ENCODE measurements at regions not wholly inside any gene's neighbourhood (a gene's known extent, or its start where the extent isn't known, plus 50 kb on each side); places are given as distances from the start of the nearest gene placed in this dataset.

DNA sequence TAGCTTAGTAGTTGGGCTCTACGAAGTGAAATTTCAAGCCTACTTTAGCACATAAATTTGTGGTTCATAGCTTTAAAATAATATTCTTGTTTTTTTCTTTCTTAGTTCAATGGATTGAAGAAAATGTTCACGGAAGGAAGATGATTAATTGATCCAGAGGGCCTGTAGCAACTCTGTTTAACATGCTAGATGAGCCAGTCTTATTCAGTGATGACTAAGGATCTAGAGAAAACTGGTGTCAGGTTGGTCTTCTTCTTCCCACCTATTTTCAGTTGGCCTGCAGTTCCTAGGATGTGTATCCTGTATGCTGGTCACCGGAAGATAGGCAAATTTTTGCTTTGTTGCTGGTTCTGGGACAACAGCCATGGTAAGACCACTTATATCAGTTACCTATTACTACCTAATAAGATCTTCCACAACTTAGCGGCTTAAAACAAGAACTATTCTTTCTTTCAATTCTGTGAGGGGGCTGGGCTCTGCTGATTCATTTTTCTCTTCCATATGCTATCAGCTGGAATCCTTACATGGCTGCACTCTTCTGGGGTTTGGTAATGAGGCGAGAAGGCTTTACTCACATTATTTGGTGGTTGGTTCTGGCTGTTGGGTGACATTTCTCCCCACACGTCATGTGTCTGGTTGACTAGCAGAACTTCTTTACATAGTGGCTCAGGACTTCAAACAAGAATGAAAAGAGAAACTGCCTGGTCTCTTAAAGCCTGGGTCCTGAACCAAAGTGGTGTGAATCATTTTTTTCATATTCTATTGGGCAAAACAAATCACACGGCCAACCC is 182.7 kb upstream of the ACTBL2 start:
- H3K9me2 ChIP-seq (replicated peaks; ENCODE audit: control insufficient read depth, low read length) = no peaks in the 10 kb centered on the region
- no peaks in the 10 kb centered on the region for H3K79me2 ChIP-seq (ENCODE audit: control insufficient read depth, low read length)
- no peaks in the 10 kb centered on the region for H3K9me3 ChIP-seq (ENCODE audit: control insufficient read depth, insufficient read depth, low read length)
- TF ChIP-seq, protein P1, sequence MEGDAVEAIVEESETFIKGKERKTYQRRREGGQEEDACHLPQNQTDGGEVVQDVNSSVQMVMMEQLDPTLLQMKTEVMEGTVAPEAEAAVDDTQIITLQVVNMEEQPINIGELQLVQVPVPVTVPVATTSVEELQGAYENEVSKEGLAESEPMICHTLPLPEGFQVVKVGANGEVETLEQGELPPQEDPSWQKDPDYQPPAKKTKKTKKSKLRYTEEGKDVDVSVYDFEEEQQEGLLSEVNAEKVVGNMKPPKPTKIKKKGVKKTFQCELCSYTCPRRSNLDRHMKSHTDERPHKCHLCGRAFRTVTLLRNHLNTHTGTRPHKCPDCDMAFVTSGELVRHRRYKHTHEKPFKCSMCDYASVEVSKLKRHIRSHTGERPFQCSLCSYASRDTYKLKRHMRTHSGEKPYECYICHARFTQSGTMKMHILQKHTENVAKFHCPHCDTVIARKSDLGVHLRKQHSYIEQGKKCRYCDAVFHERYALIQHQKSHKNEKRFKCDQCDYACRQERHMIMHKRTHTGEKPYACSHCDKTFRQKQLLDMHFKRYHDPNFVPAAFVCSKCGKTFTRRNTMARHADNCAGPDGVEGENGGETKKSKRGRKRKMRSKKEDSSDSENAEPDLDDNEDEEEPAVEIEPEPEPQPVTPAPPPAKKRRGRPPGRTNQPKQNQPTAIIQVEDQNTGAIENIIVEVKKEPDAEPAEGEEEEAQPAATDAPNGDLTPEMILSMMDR (IDR thresholded peaks at IDR 0.05; ENCODE audit: low read depth, low read length, poor library complexity, severe bottlenecking) = no peak
- TF ChIP-seq EZH2phosphoT487 (IDR thresholded peaks at IDR 0.05; ENCODE audit: borderline replicate concordance, low read length) = no peak
- no peaks in the 10 kb centered on the region for H3K4me1 ChIP-seq (ENCODE audit: control insufficient read depth, low read length)
- no peaks in the 10 kb centered on the region for H3K27me3 ChIP-seq (ENCODE audit: control insufficient read depth, low read length)
- H3K27ac ChIP-seq (ENCODE audit: low read depth, low read length) = no peak overlapping the region
- no peaks in the 10 kb centered on the region for H3K36me3 ChIP-seq (ENCODE audit: control insufficient read depth, low read length)
- H3K4me3 ChIP-seq (ENCODE audit: low read length) = no peak overlapping the region
- H3K4me2 ChIP-seq (ENCODE audit: low read length) = no peak overlapping the region
- H4K20me1 ChIP-seq (ENCODE audit: control insufficient read depth, insufficient read depth, low read depth, low read length) = no peaks in the 10 kb centered on the region
- no peaks in the 10 kb centered on the region for H3F3A ChIP-seq (ENCODE audit: control insufficient read depth, insufficient read depth)

- Histone ChIP-seq H3K9me2 (replicated peaks; ENCODE audit: control insufficient read depth, low read length) (no peaks in the 10 kb centered on the region), H3K79me2 (ENCODE audit: control insufficient read depth, low read length) (no peaks in the 10 kb centered on the region), H3K4me1 (ENCODE audit: control insufficient read depth, low read length) (no peaks in the 10 kb centered on the region), H3K36me3 (ENCODE audit: control insufficient read depth, low read length) (no peaks in the 10 kb centered on the region), H4K20me1 (ENCODE audit: control insufficient read depth, insufficient read depth, low read depth, low read length) (no peaks in the 10 kb centered on the region), H3K9me3 (ENCODE audit: control insufficient read depth, insufficient read depth, low read length) (no peaks in the 10 kb centered on the region), H3K27me3 (ENCODE audit: control insufficient read depth, low read length) (no peaks in the 10 kb centered on the region), H3K4me2 (ENCODE audit: low read length) (no peak overlapping the region), H3K4me3 (ENCODE audit: low read length) (no peak overlapping the region), H3K27ac (ENCODE audit: low read depth, low read length) (no peak overlapping the region), H3F3A (ENCODE audit: control insufficient read depth, insufficient read depth) (no peaks in the 10 kb centered on the region)
- TF ChIP-seq, protein P1 (IDR thresholded peaks at IDR 0.05; ENCODE audit: low read depth, low read length, poor library complexity, severe bottlenecking) = no peak
- no peak for TF ChIP-seq EZH2phosphoT487 (IDR thresholded peaks at IDR 0.05; ENCODE audit: borderline replicate concordance, low read length)
These were observed 182.1 kb upstream of the ACTBL2 start for GRCh38 chr5:57664700-57665099.

DNA sequence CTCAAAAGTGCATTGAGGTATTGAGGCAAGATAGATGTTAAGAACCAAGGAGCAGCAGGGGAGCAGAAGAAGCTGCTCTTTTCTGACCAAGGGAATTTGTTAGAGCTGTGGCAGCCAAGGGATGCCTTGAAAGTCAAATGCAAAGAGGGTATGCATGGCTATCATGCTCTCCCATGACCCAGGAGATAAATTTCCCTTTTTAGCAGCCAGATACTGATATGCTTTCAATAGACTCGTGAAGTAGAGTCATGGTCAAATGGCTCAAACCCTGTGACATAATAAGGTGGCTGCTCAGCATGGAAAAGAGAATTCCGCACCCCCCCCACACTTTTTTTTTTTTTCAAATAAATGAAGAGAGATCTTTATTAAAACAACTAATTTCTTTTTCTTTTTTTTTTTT is 180.9 kb upstream of the ACTBL2 start:
- TF ChIP-seq, protein P1 (IDR thresholded peaks at IDR 0.05; ENCODE audit: low read depth, low read length, poor library complexity, severe bottlenecking) = no peak
- TF ChIP-seq EZH2phosphoT487 (IDR thresholded peaks at IDR 0.05; ENCODE audit: borderline replicate concordance, low read length) = no peak
- H3K27ac ChIP-seq (ENCODE audit: low read depth, low read length) = no peak overlapping the region
- H3F3A ChIP-seq (ENCODE audit: control insufficient read depth, insufficient read depth) = no peaks in the 10 kb centered on the region

More for the DNA sequence above, 180.9 kb upstream of the ACTBL2 start:
- Histone ChIP-seq H3K79me2 (ENCODE audit: control insufficient read depth, low read length) (no peaks in the 10 kb centered on the region), H3K36me3 (ENCODE audit: control insufficient read depth, low read length) (no peaks in the 10 kb centered on the region), H3K27me3 (ENCODE audit: control insufficient read depth, low read length) (no peaks in the 10 kb centered on the region), H4K20me1 (ENCODE audit: control insufficient read depth, insufficient read depth, low read depth, low read length) (no peaks in the 10 kb centered on the region), H3K4me3 (ENCODE audit: low read length) (no peak overlapping the region), H3K9me3 (ENCODE audit: control insufficient read depth, insufficient read depth, low read length) (no peaks in the 10 kb centered on the region), H3K4me1 (ENCODE audit: control insufficient read depth, low read length) (no peaks in the 10 kb centered on the region), H3K4me2 (ENCODE audit: low read length) (no peak overlapping the region), H3K9me2 (replicated peaks; ENCODE audit: control insufficient read depth, low read length) (no peaks in the 10 kb centered on the region)

Measured in DOHH2 (cell line).